Stimulated activated naive CD8-positive, alpha-beta T cell treated with anti-CD3 and anti-CD28 coated beads, Interleukin-15, amount 100 ng/mL, for 72 hours (primary cell): ENCODE measurements at regions not wholly inside any gene's neighbourhood (a gene's known extent, or its start where the extent isn't known, plus 50 kb on each side); places are given as distances from the start of the nearest gene placed in this dataset.

ENCODE experiments used
- ATAC-seq: fragments of 150-1000 bp; cut with Tn5 transposase; 2 replicates; pipeline ENCODE4 v1.10.0; 2021; ENCODE audit warnings: mild to moderate bottlenecking, moderate library complexity
- DNase-seq, 2 donors: peaks; one replicate each; pipeline ENCODE4 v3.0.0; 2021 to 2022
- H3K27ac Mint-ChIP-seq, 2 donors: one replicate each; pipeline ENCODE4 v1.8.0; 2022; ENCODE audit warnings: mild to moderate bottlenecking in 2 of 2, mixed read lengths in 2 of 2, moderate library complexity in 2 of 2
- H3K27me3 Mint-ChIP-seq: one replicate; pipeline ENCODE4 v1.8.0; 2022; ENCODE audit warnings: mixed read lengths
- H3K4me1 Mint-ChIP-seq: one replicate; pipeline ENCODE4 v1.8.0; 2022; ENCODE audit warnings: mild to moderate bottlenecking, mixed read lengths
- H3K4me3 Mint-ChIP-seq, 2 donors: one replicate each; pipeline ENCODE4 v1.8.0; 2022; ENCODE audit warnings: mild to moderate bottlenecking in 2 of 2, mixed read lengths in 2 of 2, moderate library complexity in 1 of 2
- H3K9me3 Mint-ChIP-seq, 2 donors: one replicate each; pipeline ENCODE4 v1.8.0; 2022; ENCODE audit warnings: mixed read lengths in 2 of 2

DNA sequence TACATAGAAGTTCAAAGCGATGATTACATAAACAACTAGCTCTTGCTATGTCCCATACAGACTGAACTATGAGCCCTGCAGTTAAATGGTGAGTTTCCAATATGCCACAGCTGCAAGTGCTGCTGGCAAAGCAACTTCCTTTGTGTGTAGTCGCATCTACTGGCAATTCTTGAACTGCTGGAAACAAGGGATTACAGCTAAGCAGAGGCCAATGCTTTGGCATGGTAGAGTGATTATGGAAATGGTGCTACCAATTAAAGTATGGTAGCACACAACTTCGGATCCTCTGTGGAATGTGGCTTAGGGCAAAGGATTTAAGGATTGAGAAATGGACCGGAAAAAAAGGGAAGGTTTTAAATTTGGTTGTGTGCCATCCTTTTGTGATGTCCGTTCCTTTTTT lies 856.6 kb downstream of the MAT2B start:
- peaks cover 0 to 5% of the 10 kb centered on the region in 2 donors for H3K9me3 Mint-ChIP-seq
- H3K27ac Mint-ChIP-seq, result no peak overlapping the region
- no peak for DNase-seq
- H3K4me1 Mint-ChIP-seq, result no peaks in the 10 kb centered on the region
- no peaks in the 10 kb centered on the region for H3K27me3 Mint-ChIP-seq
- no peak overlapping the region for H3K4me3 Mint-ChIP-seq
- ATAC-seq, result no peak

DNA sequence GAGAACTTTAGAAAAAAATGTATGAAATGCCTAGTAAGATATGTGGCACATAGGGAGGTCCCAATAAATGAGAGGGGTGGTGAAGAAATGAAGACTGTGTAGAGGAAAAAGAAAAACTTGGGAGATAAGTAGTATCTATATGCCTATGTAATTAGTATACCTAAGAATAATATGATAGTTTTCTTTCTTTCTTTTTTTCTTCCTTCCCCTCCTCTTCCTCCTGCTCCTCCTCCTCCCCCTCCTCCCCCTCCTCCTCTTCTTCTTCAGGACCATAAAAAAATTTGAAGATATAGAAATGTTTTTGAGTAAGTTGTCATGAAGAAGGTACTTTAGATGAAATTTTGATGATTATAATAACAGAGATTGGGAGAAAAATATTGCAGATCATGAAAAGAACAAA lies 857.4 kb downstream of the MAT2B start:
- no peak for DNase-seq

DNA sequence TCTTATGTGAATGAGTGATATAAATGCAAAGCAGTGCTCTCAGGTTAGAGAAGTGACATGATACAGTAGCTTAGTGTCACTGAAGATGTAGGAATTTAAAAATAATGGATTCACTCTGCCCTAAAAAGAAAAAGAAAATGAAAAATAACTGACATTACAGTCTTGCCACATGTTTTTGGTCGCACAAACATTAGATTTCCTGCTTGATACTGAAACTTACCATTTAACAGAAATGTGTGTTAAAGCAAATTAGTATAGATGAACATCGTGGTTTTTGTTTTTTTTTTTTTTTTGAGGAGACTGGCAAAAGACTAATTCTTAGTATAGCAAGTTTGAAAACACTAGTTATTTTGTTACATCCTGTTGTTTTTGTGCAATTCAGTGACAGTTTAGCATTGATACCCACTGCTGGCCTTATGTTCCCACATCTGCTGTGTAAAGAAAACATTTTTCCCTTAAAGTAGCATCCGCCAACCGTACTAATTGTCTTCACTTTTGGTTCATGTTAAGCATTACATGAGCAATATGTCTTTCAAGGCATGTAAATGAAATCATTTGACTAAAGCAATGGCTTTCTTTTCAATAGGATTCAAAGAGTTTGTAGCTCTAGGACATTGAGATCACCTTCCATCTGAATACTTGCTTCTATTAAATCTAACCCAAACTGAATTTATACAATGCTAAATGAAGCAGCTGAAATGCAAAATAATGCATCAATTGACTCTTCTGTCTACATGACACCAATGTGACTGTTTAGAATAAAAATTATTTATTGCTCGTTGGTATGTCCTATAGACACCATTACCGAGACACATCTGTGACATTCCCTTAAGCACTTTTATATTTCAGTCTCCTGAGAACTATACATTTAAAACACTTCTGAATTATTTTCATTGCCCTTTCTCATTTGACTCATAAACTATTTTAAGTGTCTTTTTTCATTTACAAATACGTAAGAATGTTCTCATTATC lies 859.1 kb downstream of the MAT2B start:
- Mint-ChIP-seq H3K9me3 (peaks cover 0 to 5% of the 10 kb centered on the region in 2 donors), H3K4me3 (no peak overlapping the region), H3K4me1 (no peaks in the 10 kb centered on the region), H3K27me3 (no peaks in the 10 kb centered on the region), H3K27ac (no peak overlapping the region)
- ATAC-seq, result no peak
- DNase-seq, result no peak

More for the DNA sequence above, 857.4 kb downstream of the MAT2B start:
- Mint-ChIP-seq H3K9me3 (peaks cover 0 to 5% of the 10 kb centered on the region in 2 donors), H3K4me1 (no peaks in the 10 kb centered on the region), H3K27me3 (no peaks in the 10 kb centered on the region), H3K4me3 (no peak overlapping the region), H3K27ac (no peak overlapping the region)
- no peak for ATAC-seq

GRCh38 chr5:164370841-164371240 lies 865.4 kb downstream of the MAT2B start:
- Mint-ChIP-seq H3K4me3 (no peak overlapping the region), H3K4me1 (no peaks in the 10 kb centered on the region), H3K27ac (no peak overlapping the region), H3K9me3 (no peaks in the 10 kb centered on the region), H3K27me3 (no peaks in the 10 kb centered on the region)
- ATAC-seq, result no peak
- DNase-seq, result no peak

DNA sequence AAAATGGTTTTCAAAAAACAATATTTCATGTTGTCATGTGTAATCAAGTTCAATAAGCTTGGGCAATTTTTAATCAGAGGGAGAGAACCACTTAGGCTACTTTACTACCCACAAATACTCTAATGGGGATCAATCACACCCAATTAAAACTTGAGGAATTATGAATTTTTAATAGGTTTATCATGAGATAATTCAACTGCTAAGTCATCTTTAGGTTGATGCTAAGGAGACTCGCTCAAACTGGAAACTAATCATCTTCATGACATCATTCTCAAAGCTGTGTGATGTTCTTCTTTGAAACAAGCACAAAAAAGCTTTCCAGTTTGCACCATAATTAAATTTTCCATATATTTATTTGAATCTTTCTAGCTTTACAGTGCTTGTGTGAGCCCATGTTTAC lies 867.5 kb downstream of the MAT2B start:
- no peak for DNase-seq
- no peak overlapping the region for H3K27ac Mint-ChIP-seq
- no peak for ATAC-seq
- H3K4me1 Mint-ChIP-seq, result no peaks in the 10 kb centered on the region
- no peak overlapping the region for H3K4me3 Mint-ChIP-seq
- H3K9me3 Mint-ChIP-seq, result no peaks in the 10 kb centered on the region
- H3K27me3 Mint-ChIP-seq, result no peaks in the 10 kb centered on the region

- H3K4me1 Mint-ChIP-seq, result no peaks in the 10 kb centered on the region
- no peak overlapping the region for H3K4me3 Mint-ChIP-seq
- peaks cover 0 to 4% of the 10 kb centered on the region in 2 donors for H3K9me3 Mint-ChIP-seq
- no peak for ATAC-seq
- no peak overlapping the region for H3K27ac Mint-ChIP-seq
- no peak for DNase-seq
- H3K27me3 Mint-ChIP-seq, result no peaks in the 10 kb centered on the region
These were observed 868.5 kb downstream of the MAT2B start for GRCh38 chr5:164373876-164374275.

DNA sequence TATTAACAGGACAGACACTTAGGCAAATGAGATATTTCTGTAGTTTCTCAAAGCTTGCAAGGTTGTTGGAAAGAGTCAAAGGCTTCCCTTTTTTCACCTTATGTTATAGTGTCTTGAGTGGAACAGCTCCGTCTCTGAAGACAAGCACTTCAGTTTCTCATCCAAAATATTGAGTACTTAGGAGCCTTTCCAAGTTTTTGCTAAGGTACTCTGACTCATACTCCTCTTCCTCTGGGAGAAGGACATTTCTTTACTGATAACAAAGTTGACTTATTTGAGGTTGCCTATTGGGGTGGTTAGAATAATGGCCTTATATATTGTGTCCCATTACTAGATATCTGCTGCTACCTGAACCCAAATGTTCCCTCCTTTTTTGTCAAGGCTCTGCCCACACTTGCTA lies 869.6 kb downstream of the MAT2B start:
- no peak for DNase-seq
- Mint-ChIP-seq H3K27me3 (no peaks in the 10 kb centered on the region), H3K4me1 (no peaks in the 10 kb centered on the region), H3K9me3 (peaks cover 0 to 4% of the 10 kb centered on the region in 2 donors), H3K27ac (no peak overlapping the region), H3K4me3 (no peak overlapping the region)
- ATAC-seq, result no peak

DNA sequence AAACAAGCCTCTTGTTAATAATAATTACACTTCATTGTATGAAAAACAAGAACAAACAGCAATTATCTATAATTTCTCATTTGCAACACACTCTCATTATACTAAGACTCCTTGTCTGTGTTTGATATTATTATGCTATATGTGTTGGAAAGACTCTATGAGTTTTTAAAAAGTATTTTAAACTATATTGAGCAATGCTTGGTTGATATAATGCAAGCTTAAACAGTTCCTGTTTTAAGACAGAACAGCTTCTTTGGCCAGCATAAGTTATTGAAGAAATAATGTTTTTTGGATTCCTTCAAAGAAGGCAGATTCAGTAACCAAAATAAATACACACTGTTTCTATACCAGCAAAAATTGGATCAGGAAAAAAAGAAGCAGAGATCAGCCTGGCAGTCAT lies 871.4 kb downstream of the MAT2B start:
- Mint-ChIP-seq H3K27ac (no peak overlapping the region), H3K9me3 (peaks cover 0 to 4% of the 10 kb centered on the region in 2 donors), H3K4me3 (no peak overlapping the region), H3K4me1 (no peaks in the 10 kb centered on the region), H3K27me3 (no peaks in the 10 kb centered on the region)
- no peak for DNase-seq
- no peak for ATAC-seq

GRCh38 chr5:164377746-164378145 lies 872.3 kb downstream of the MAT2B start:
- Mint-ChIP-seq H3K27me3 (no peaks in the 10 kb centered on the region), H3K4me1 (no peaks in the 10 kb centered on the region), H3K4me3 (no peak overlapping the region), H3K27ac (no peak overlapping the region), H3K9me3 (peaks cover 0 to 4% of the 10 kb centered on the region in 2 donors)
- DNase-seq, result no peak
- ATAC-seq, result no peak

GRCh38 chr5:164383662-164384061 lies 878.2 kb downstream of the MAT2B start:
- Mint-ChIP-seq H3K27ac (no peak overlapping the region), H3K4me1 (no peaks in the 10 kb centered on the region), H3K4me3 (no peak overlapping the region), H3K9me3 (peaks cover 5 to 13% of the 10 kb centered on the region in 2 donors), H3K27me3 (no peaks in the 10 kb centered on the region)
- DNase-seq (no peak), ATAC-seq (no peak)

DNA sequence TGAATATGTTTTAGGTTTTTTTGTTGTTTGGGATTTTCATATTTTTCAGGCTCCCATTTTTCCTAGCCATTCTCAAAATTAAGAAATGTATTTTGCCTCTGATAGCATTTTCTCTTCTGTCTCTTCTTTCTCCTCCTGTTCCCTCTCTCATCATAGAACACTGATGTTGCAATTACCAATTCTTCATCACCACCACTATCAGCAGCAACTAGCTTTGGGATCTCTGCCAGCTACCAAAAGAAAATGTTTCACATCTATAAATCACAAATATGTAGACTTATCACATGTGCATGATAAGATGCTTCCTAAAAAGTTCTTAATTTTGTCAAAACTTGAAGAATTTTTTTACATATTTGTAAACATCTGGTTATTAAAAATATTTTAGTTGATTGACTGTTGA lies 887.1 kb downstream of the MAT2B start:
- no peak overlapping the region for H3K4me3 Mint-ChIP-seq
- no peak for DNase-seq
- ATAC-seq, result no peak
- H3K27me3 Mint-ChIP-seq, result no peaks in the 10 kb centered on the region
- peaks cover 0 to 6% of the 10 kb centered on the region in 2 donors for H3K9me3 Mint-ChIP-seq
- H3K4me1 Mint-ChIP-seq, result no peaks in the 10 kb centered on the region
- no peak overlapping the region for H3K27ac Mint-ChIP-seq

DNA sequence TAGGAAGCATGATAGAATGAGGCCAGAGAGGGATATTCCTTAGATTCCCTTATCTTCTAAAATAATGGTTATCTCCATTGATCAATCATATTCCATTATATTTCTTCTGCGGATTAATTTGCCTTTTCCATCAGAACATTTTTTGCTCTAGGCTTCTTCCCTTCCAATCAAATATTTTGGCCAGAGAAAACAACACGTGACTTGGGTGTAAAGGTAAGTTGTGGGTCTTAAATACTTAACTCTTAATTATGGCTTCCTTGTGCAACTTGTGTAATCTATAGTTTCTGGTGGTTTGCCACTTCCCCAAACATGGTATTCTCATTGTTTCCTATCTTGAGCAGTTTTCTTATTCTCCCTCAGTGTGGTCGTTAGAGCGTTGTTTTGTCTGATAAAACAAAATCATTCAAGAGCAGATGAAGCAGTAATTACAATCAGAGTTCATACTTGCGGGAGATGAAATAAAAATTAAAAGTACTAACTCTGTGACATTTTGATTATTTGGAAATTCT lies 889.3 kb downstream of the MAT2B start:
- Mint-ChIP-seq H3K4me3 (no peak overlapping the region), H3K4me1 (no peaks in the 10 kb centered on the region), H3K27me3 (no peaks in the 10 kb centered on the region), H3K27ac (no peak overlapping the region), H3K9me3 (peaks cover 0 to 6% of the 10 kb centered on the region in 2 donors)
- no peak for ATAC-seq
- no peak for DNase-seq

DNA sequence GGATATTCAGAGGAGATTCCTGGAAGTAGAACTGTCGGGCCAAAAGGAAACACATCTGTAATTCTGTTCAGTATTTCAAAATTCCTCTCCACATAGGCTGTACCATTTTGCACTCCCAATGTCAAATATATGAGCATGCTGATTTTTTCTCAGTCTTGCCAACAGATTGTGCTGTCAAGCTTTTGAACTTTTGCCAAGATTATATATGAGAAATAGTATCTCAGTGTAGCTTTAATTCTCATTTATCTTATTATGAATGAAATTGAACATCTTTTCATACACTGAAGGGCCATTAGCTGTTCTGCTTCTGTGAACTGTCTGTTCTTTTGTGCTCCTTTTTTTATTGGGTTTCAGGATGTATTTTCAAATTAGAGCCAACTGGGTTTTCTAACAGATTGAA lies 907.1 kb downstream of the MAT2B start:
- no peak for DNase-seq
- Mint-ChIP-seq H3K27me3 (no peaks in the 10 kb centered on the region), H3K27ac (no peak overlapping the region), H3K4me1 (no peaks in the 10 kb centered on the region), H3K4me3 (no peak overlapping the region), H3K9me3 (peaks cover 6 to 27% of the 10 kb centered on the region in 2 donors)
- no peak for ATAC-seq

GRCh38 chr5:164420161-164420560 lies 914.7 kb downstream of the MAT2B start:
- ATAC-seq, result no peak
- DNase-seq, result no peak
- H3K4me3 Mint-ChIP-seq, result no peak overlapping the region
- no peaks in the 10 kb centered on the region for H3K4me1 Mint-ChIP-seq
- no peaks in the 10 kb centered on the region for H3K27me3 Mint-ChIP-seq
- H3K9me3 Mint-ChIP-seq, result peaks cover 24 to 51% of the 10 kb centered on the region in 2 donors
- no peak overlapping the region for H3K27ac Mint-ChIP-seq

DNA sequence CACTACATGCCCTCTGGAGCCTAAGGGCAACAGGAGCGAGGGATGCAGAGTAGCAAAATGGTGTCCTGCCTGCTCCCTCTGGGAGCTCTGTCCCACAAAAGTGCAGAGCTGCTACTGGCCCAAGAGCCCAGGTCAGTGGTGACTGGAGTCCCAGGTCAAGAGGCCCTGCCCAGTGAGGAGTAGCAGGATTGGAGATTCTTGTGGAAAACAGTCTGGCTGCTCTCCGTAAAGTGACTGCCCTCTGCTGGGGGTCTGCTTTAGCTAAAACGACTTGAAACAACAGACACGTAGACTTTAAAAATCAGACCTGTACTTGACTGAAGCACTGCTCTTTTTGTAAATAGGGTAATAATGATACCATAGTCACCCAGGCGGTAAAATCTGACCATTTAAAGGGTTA lies 917.0 kb downstream of the MAT2B start:
- H3K27ac Mint-ChIP-seq, result no peak overlapping the region
- no peaks in the 10 kb centered on the region for H3K27me3 Mint-ChIP-seq
- no peaks in the 10 kb centered on the region for H3K4me1 Mint-ChIP-seq
- no peak for DNase-seq
- no peak for ATAC-seq
- peaks cover 26 to 35% of the 10 kb centered on the region in 2 donors for H3K9me3 Mint-ChIP-seq
- no peak overlapping the region for H3K4me3 Mint-ChIP-seq

- ATAC-seq (no peak), DNase-seq (no peak)
- H3K4me3 Mint-ChIP-seq, result no peak overlapping the region
- H3K27me3 Mint-ChIP-seq, result no peaks in the 10 kb centered on the region
- peaks cover 0 to 5% of the 10 kb centered on the region in 2 donors for H3K9me3 Mint-ChIP-seq
- H3K27ac Mint-ChIP-seq, result no peak overlapping the region
- no peaks in the 10 kb centered on the region for H3K4me1 Mint-ChIP-seq
These were observed 926.4 kb downstream of the MAT2B start for GRCh38 chr5:164431634-164432304.
